GM23248 (cell line): ENCODE measurements at regions not wholly inside any gene's neighbourhood (a gene's known extent, or its start where the extent isn't known, plus 50 kb on each side); places are given as distances from the start of the nearest gene placed in this dataset.

Experiments used
- EZH2 ChIP-seq: fragments of 200-600 bp; sonication (generic); IDR thresholded peaks from 2 replicates; pipeline ENCODE4 v1.6.1; 2018; ENCODE audit warnings: antibody characterized with exemption, mild to moderate bottlenecking; ENCODE audit not compliant: insufficient read depth, poor library complexity, severe bottlenecking
- EZH2phosphoT487 ChIP-seq: fragments of 200-600 bp; sonication (generic); IDR thresholded peaks from 2 replicates; pipeline ENCODE4 v1.6.1; 2018; ENCODE audit warnings: antibody characterized with exemption, moderate library complexity, mild to moderate bottlenecking, low read depth; ENCODE audit not compliant: insufficient read depth

GRCh38 chr3:70532806-70533205, 220.4 kb upstream of the MDFIC2 start:
- TF ChIP-seq EZH2 (no peak), EZH2phosphoT487 (no peak)
